Liver (tissue), 3 donors: ENCODE measurements at regions not wholly inside any gene's neighbourhood (a gene's known extent, or its start where the extent isn't known, plus 50 kb on each side); places are given as distances from the start of the nearest gene placed in this dataset.

Experiments used
- EGR1 ChIP-seq, 2 donors: IDR thresholded peaks; 2 replicates each; pipeline ENCODE4 v1.6.1; 2016 to 2018; ENCODE audit warnings: antibody characterized with exemption in 2 of 2, low read depth in 2 of 2
- JUND ChIP-seq, 2 donors: IDR thresholded peaks; 2 replicates each; pipeline ENCODE4 v1.6.1; 2016; ENCODE audit warnings: antibody characterized with exemption in 2 of 2
- NR2F2 ChIP-seq: IDR thresholded peaks from 2 replicates; pipeline ENCODE4 v1.6.1; 2016; ENCODE audit warnings: antibody characterized with exemption
- RXRA ChIP-seq, 2 donors: IDR thresholded peaks; 2 replicates each; pipeline ENCODE4 v1.6.1; 2017 to 2018; ENCODE audit warnings: antibody characterized with exemption in 2 of 2, mild to moderate bottlenecking in 1 of 2
- SP1 ChIP-seq: IDR thresholded peaks from 2 replicates; pipeline ENCODE4 v1.6.1; 2018; ENCODE audit warnings: antibody characterized with exemption, mild to moderate bottlenecking
- TAF1 ChIP-seq: conservative IDR thresholded peaks from 2 replicates; pipeline ENCODE4 v1.6.1; 2016; ENCODE audit warnings: antibody characterized with exemption, mild to moderate bottlenecking
- YY1 ChIP-seq: IDR thresholded peaks from 2 replicates; pipeline ENCODE4 v1.6.1; 2016; ENCODE audit warnings: antibody characterized with exemption, mild to moderate bottlenecking
- TF ChIP-seq, protein P1 (sequence below): fragments of 150-350 bp; IDR thresholded peaks from 2 replicates; pipeline ENCODE4 v1.5.1; 2017; ENCODE audit warnings: improper control_type of control experiment, low read depth, low read length; ENCODE audit not compliant: missing input control
- TF ChIP-seq, protein P2 (sequence below): IDR thresholded peaks from 2 replicates; pipeline ENCODE4 v1.6.1; 2016; ENCODE audit warnings: antibody characterized with exemption
- TF ChIP-seq, protein P3 (sequence below): IDR thresholded peaks from 2 replicates; pipeline ENCODE4 v1.6.1; 2016; ENCODE audit warnings: antibody characterized with exemption
- TF ChIP-seq, protein P4 (sequence below): IDR thresholded peaks from 2 replicates; pipeline ENCODE4 v1.6.1; 2016; ENCODE audit warnings: antibody characterized with exemption
- donor health status: healthy.
- donor health status: healthy.

DNA sequence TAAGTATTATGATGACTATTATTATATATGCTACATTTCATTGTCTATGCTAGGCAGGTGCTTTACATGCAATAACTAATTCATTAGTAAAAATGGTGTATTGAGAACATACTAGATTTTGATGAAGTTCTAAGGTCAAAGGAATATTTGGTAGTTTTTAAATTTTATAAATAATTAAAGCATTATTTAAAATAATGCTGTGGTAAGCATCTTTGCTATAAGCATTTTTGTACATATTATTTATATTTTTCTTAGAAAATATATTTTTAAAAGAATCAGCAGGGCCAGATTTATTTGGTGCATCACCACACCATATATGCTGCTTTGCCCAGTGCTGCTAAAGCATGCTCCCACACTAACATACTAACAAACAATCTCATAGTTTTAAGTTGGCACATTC lies 517.9 kb downstream of the C6orf118 start:
- TF ChIP-seq, protein P1, sequence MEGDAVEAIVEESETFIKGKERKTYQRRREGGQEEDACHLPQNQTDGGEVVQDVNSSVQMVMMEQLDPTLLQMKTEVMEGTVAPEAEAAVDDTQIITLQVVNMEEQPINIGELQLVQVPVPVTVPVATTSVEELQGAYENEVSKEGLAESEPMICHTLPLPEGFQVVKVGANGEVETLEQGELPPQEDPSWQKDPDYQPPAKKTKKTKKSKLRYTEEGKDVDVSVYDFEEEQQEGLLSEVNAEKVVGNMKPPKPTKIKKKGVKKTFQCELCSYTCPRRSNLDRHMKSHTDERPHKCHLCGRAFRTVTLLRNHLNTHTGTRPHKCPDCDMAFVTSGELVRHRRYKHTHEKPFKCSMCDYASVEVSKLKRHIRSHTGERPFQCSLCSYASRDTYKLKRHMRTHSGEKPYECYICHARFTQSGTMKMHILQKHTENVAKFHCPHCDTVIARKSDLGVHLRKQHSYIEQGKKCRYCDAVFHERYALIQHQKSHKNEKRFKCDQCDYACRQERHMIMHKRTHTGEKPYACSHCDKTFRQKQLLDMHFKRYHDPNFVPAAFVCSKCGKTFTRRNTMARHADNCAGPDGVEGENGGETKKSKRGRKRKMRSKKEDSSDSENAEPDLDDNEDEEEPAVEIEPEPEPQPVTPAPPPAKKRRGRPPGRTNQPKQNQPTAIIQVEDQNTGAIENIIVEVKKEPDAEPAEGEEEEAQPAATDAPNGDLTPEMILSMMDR = no peak
- TF ChIP-seq EGR1 (IDR thresholded peaks at IDR 0.05; ENCODE audit: low read depth in 2 of 2) = no peak
- TF ChIP-seq JUND (IDR thresholded peaks at IDR 0.05) = no peak
- TF ChIP-seq, protein P2, sequence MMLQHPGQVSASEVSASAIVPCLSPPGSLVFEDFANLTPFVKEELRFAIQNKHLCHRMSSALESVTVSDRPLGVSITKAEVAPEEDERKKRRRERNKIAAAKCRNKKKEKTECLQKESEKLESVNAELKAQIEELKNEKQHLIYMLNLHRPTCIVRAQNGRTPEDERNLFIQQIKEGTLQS = no peak
- TF ChIP-seq, protein P3, sequence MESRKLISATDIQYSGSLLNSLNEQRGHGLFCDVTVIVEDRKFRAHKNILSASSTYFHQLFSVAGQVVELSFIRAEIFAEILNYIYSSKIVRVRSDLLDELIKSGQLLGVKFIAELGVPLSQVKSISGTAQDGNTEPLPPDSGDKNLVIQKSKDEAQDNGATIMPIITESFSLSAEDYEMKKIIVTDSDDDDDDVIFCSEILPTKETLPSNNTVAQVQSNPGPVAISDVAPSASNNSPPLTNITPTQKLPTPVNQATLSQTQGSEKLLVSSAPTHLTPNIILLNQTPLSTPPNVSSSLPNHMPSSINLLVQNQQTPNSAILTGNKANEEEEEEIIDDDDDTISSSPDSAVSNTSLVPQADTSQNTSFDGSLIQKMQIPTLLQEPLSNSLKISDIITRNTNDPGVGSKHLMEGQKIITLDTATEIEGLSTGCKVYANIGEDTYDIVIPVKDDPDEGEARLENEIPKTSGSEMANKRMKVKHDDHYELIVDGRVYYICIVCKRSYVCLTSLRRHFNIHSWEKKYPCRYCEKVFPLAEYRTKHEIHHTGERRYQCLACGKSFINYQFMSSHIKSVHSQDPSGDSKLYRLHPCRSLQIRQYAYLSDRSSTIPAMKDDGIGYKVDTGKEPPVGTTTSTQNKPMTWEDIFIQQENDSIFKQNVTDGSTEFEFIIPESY = no peak
- no peak for TF ChIP-seq TAF1
- TF ChIP-seq YY1 = no peak
- TF ChIP-seq RXRA (IDR thresholded peaks at IDR 0.05) = no peak
- no peak for TF ChIP-seq SP1
- TF ChIP-seq, protein P4, sequence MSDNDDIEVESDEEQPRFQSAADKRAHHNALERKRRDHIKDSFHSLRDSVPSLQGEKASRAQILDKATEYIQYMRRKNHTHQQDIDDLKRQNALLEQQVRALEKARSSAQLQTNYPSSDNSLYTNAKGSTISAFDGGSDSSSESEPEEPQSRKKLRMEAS = no peak
- no peak for TF ChIP-seq NR2F2
